Keratinocyte (primary cell): ENCODE measurements at regions not wholly inside any gene's neighbourhood (a gene's known extent, or its start where the extent isn't known, plus 50 kb on each side); places are given as distances from the start of the nearest gene placed in this dataset.

Source experiments
- CTCF ChIP-seq, 3 experiments: IDR thresholded peaks in 1 of 3; conservative IDR thresholded peaks in 1 of 3; optimal IDR thresholded peaks in 1 of 3; 2 replicates in 2 of 3; 3 replicates in 1 of 3; pipeline versions ENCODE3 to v1.5.1; 2011; ENCODE audit warnings: low read length in 3 of 3, mild to moderate bottlenecking in 3 of 3, moderate library complexity in 2 of 3, control low read depth in 1 of 3, inconsistent platforms in 1 of 3; ENCODE audit not compliant: insufficient read depth in 2 of 3; ENCODE audit errors: extremely low read depth in 1 of 3
- EZH2 ChIP-seq: IDR thresholded peaks from one replicate; pipeline ENCODE4 v1.6.1; 2012; ENCODE audit warnings: inconsistent platforms, mild to moderate bottlenecking, low read length, moderate library complexity

- TF ChIP-seq CTCF (optimal IDR thresholded peaks at IDR 0.05 in 1 of 3, IDR thresholded peaks at IDR 0.05 in 1 of 3, conservative IDR thresholded peaks at IDR 0.05 in 1 of 3; ENCODE audit: extremely low read depth in 1 of 3, insufficient read depth in 2 of 3, low read length in 3 of 3) (no peak), EZH2 (no peak)
These were observed 90.8 kb downstream of the GJA1 start for GRCh38 chr6:121526282-121526681.
